ENCODE measurements at regions not wholly inside any gene's neighbourhood (a gene's known extent, or its start where the extent isn't known, plus 50 kb on each side); places are given as distances from the start of the nearest gene placed in this dataset.

- TF ChIP-seq CTCF (IDR thresholded peaks at IDR 0.05 in 4 of 5, conservative IDR thresholded peaks at IDR 0.05 in 1 of 5) (no peak), POLR2A (IDR thresholded peaks at IDR 0.05) (no peak)
Observed at GRCh38 chr15:68501259-68501591, 69.3 kb upstream of the ITGA11 start.
